ENCODE measurements at regions not wholly inside any gene's neighbourhood (a gene's known extent, or its start where the extent isn't known, plus 50 kb on each side); places are given as distances from the start of the nearest gene placed in this dataset.
A peak's percentile ranks its signal among the peaks of the same experiment; 100 is the strongest.

DNA sequence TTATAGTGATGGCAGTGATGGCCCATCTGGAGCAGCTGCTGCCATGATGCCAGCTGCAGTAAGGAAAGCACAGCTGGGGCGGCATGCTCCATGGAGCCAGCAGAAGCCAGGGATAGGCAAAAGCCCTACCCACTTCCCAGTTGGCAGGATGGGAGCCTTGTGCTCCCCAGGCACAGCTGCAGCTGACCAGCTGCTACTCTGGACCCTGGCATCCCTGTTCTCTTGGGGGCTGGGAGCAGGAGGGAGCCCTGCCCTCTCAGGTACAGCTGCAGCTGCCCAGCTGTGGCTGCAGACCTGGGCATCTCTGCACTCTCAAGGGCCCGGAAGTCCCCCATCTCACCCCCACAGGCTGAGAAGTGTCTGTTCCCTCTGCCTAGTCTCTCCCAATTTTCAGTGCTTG lies 531.9 kb downstream of the PCDH18 start:
- TF ChIP-seq, protein P1, sequence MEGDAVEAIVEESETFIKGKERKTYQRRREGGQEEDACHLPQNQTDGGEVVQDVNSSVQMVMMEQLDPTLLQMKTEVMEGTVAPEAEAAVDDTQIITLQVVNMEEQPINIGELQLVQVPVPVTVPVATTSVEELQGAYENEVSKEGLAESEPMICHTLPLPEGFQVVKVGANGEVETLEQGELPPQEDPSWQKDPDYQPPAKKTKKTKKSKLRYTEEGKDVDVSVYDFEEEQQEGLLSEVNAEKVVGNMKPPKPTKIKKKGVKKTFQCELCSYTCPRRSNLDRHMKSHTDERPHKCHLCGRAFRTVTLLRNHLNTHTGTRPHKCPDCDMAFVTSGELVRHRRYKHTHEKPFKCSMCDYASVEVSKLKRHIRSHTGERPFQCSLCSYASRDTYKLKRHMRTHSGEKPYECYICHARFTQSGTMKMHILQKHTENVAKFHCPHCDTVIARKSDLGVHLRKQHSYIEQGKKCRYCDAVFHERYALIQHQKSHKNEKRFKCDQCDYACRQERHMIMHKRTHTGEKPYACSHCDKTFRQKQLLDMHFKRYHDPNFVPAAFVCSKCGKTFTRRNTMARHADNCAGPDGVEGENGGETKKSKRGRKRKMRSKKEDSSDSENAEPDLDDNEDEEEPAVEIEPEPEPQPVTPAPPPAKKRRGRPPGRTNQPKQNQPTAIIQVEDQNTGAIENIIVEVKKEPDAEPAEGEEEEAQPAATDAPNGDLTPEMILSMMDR (IDR thresholded peaks at IDR 0.05; ENCODE audit: low read length, missing control alignments): no peak
- no peak overlapping the region for H3K4me3 ChIP-seq (replicated peaks; ENCODE audit: low read depth, low read length)
- DNase-seq (ENCODE audit: low read depth): no peak

DNA sequence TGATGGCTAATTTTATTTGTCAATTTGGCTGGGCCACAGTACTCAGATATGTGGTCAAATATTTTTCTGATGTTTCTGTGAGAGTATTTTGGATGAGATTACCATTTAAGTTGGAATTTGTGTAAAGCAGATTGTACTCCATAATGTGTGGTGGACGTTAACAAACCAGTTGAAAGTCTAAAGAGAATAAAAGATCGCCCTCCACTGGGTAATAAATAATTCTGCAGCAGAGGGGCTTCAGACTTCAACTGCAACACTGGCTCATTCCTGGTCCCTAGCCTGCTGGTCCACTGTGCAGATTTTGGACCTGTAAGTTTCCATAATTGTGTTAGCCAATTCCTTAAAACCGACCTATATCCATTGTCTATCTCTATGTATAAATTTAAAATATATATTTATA lies 540.3 kb downstream of the PCDH18 start:
- DNase-seq (ENCODE audit: low read depth): no peak
- H3K4me3 ChIP-seq (replicated peaks; ENCODE audit: low read depth, low read length): no peak overlapping the region
- TF ChIP-seq, protein P1 (IDR thresholded peaks at IDR 0.05; ENCODE audit: low read length, missing control alignments): no peak

DNA sequence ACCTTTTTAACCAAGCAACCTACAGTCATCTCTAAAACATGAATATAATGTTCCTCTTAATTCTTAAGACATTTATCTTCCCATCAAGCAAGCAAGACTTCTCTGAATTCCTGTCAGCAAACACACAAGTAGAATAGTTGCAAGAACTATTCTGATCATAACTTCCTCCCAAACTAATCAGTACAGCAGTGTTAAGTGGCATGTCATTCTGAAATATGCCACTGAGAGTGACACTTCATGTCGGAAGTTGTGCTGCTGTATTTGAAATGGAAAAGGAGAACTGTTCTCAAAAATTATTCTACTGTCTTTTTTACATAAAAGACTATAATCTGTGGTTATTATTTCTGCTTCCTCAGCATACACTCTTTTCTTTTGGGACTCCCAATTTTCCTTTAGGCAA lies 546.6 kb downstream of the PCDH18 start:
- H3K4me3 ChIP-seq (replicated peaks; ENCODE audit: low read depth, low read length): no peak overlapping the region
- TF ChIP-seq, protein P1 (IDR thresholded peaks at IDR 0.05; ENCODE audit: low read length, missing control alignments): no peak
- no peak for DNase-seq (ENCODE audit: low read depth)

DNA sequence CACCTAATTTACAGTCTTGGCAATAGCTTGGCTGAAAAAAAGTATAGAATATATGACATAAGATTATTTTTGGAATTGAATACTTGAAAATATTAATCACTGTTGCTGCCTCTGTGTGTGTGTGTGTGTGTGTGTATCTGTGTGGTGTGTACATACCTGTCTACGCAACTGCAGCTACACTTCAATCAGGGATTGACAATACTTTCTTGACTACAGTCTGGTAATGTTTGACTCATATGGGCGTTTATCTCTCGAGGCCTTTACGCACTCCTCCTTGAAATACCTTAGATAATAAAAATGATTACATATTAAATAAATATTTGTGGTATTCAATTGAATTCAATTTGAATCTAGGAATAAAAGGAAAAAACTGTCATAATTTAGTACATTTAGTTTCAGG lies 565.2 kb downstream of the PCDH18 start:
- DNase-seq (ENCODE audit: low read depth): peak; percentile 3
- H3K4me3 ChIP-seq (replicated peaks; ENCODE audit: low read depth, low read length): no peak overlapping the region
- TF ChIP-seq, protein P1 (IDR thresholded peaks at IDR 0.05; ENCODE audit: low read length, missing control alignments): no peak

DNA sequence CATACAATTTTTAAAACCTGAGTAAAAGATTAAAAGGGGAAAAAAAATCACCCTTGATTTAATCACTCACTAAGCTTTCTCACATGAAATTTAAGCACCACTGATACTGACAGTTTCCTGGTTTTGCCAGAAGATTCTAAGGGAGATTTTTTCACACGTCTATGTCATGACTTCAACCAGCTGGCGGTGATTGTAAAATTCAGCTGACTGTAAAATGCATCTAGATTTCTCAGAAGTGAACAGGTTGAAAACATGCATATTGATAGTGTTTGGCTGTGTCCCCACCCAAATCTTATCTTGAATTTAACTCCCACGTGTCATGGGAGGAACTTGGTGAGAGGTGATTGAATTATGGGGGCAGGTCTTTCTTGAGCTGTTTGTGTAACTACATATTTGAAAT lies 566.8 kb downstream of the PCDH18 start:
- no peak for DNase-seq (ENCODE audit: low read depth)
- TF ChIP-seq, protein P1 (IDR thresholded peaks at IDR 0.05; ENCODE audit: low read length, missing control alignments): no peak
- no peak overlapping the region for H3K4me3 ChIP-seq (replicated peaks; ENCODE audit: low read depth, low read length)

DNA sequence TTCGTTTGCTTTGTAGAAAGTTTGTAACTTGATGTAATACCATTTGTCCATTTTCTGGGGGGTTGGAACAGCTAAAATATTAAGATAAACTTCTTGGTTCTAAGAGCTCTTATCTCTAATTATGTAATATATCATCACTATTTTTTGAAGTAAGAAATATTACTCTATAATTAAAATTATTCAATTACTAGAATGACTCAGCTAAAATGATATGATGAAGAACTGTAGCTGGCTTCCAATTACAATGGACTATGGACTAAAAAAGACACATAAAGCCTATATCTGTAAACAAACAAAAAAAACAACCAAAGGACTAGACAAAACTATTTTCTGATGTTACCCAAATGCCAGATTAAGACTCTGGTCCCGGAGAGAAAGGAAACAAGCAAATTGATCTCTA lies 569.4 kb downstream of the PCDH18 start:
- TF ChIP-seq, protein P1 (IDR thresholded peaks at IDR 0.05; ENCODE audit: low read length, missing control alignments): no peak
- no peak for DNase-seq (ENCODE audit: low read depth)
- H3K4me3 ChIP-seq (replicated peaks; ENCODE audit: low read depth, low read length): no peak overlapping the region

DNA sequence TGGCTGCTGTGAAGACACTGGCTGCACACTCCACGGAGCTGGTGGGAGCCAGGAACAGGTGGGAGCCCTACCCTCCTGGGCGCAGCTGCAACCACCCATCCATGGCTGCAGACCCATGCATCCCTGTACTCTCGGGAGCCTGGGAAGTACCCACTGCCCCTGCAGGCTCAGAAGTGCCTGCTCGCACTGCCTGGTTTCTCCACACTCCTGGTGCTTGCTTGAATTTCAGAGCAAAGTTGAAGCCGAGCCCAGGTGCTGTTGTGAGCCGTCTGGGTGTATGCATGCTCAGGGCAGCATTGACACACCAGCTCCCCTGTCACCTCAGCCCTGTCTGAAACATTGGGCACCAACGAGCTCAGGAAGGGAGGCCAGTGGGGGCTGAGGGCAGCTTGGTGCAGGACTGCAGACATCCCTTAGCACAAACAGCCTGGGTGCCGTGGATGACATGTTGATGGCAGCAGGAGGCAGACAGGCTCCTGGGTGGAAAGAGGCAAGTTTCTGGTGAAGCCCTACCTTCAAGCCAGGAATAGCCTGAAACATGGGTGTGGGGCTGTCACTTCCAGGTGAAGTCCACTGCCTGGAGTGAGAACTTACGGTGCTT lies 585.9 kb downstream of the PCDH18 start:
- H3K4me3 ChIP-seq (replicated peaks; ENCODE audit: low read depth, low read length): no peak overlapping the region
- DNase-seq (ENCODE audit: low read depth): no peak
- TF ChIP-seq, protein P1 (IDR thresholded peaks at IDR 0.05; ENCODE audit: low read length, missing control alignments): no peak

Measured in fibroblast of pulmonary artery (primary cell).